ENCODE measurements at regions not wholly inside any gene's neighbourhood (a gene's known extent, or its start where the extent isn't known, plus 50 kb on each side); places are given as distances from the start of the nearest gene placed in this dataset.

DNA sequence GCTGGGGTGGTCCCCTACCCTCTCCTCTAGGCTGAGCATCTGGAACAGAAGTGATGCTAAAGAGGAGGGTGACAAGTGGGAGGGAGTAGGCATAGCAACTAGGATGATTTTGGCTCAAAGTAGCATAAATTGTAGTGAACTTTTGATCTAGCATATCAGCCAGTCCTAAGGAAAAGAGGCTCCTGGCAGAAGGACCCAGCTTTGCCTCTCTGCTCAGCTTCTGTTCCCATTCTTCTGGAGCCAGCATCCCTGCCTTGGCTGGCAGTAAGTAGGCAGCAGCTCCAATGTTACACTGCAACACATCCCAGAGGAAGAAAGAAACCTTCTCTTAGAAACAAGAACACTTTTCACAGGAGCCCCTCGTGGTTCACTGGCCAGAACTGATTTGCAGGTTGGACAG, 487.0 kb downstream of the MTRR start:
- Mint-ChIP-seq H3K4me3 (ENCODE audit: unreplicated experiment) (no peak overlapping the region), H3K4me1 (ENCODE audit: low read depth, unreplicated experiment) (no peaks in the 10 kb centered on the region), H3K9me3 (ENCODE audit: unreplicated experiment) (no peaks in the 10 kb centered on the region), H3K27ac (ENCODE audit: unreplicated experiment) (no peak overlapping the region), H3K36me3 (ENCODE audit: unreplicated experiment) (no peaks in the 10 kb centered on the region), H3K27me3 (ENCODE audit: unreplicated experiment) (no peaks in the 10 kb centered on the region)
- no peak for DNase-seq
- TF ChIP-seq, protein P1, sequence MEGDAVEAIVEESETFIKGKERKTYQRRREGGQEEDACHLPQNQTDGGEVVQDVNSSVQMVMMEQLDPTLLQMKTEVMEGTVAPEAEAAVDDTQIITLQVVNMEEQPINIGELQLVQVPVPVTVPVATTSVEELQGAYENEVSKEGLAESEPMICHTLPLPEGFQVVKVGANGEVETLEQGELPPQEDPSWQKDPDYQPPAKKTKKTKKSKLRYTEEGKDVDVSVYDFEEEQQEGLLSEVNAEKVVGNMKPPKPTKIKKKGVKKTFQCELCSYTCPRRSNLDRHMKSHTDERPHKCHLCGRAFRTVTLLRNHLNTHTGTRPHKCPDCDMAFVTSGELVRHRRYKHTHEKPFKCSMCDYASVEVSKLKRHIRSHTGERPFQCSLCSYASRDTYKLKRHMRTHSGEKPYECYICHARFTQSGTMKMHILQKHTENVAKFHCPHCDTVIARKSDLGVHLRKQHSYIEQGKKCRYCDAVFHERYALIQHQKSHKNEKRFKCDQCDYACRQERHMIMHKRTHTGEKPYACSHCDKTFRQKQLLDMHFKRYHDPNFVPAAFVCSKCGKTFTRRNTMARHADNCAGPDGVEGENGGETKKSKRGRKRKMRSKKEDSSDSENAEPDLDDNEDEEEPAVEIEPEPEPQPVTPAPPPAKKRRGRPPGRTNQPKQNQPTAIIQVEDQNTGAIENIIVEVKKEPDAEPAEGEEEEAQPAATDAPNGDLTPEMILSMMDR (IDR thresholded peaks at IDR 0.05; ENCODE audit: partially characterized antibody, unreplicated experiment), result no peak

DNA sequence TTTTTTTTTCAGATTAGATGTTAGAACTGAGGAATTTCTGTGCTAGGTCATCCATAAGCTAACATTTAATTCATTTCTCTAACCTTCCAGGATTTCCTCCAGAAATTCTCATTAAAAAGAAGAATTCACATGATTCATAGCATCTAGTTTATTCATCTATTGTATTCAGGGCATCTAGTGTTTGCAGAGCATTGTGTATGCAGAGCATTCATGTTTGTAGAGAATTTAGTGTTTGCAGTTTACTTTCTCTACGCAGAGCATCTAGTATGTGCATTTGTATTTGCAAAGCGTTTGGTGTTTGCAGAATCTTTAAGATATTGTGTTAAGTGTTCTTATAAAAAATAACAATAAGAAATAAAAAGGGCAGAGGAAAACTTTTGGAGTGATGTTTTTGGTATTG, 491.1 kb downstream of the MTRR start:
- Mint-ChIP-seq H3K27me3 (ENCODE audit: unreplicated experiment) (no peaks in the 10 kb centered on the region), H3K27ac (ENCODE audit: unreplicated experiment) (no peak overlapping the region), H3K4me1 (ENCODE audit: low read depth, unreplicated experiment) (no peaks in the 10 kb centered on the region), H3K4me3 (ENCODE audit: unreplicated experiment) (no peak overlapping the region), H3K9me3 (ENCODE audit: unreplicated experiment) (no peaks in the 10 kb centered on the region), H3K36me3 (ENCODE audit: unreplicated experiment) (no peaks in the 10 kb centered on the region)
- DNase-seq, result no peak
- TF ChIP-seq, protein P1 (IDR thresholded peaks at IDR 0.05; ENCODE audit: partially characterized antibody, unreplicated experiment), result no peak

DNA sequence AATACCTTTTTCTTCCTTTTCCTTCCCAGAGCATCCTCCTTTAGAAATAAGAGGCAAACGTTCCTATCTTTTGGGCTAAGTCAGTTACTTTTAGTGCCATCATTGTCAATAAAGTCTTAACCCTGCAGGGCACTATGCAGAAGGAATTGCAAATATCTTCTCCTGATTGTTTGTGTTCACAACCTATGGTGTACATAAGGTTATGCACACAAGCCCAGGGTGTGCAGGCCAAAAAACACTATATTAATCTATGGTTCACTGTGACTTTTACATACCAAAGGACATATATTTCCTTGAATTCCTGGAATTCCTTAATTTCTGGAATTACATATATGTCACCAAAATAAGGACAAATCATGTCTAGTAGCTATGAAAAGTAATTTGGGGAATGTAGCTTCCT, 493.5 kb downstream of the MTRR start:
- H3K4me3 Mint-ChIP-seq (ENCODE audit: unreplicated experiment), result no peak overlapping the region
- TF ChIP-seq, protein P1 (IDR thresholded peaks at IDR 0.05; ENCODE audit: partially characterized antibody, unreplicated experiment), result no peak
- no peaks in the 10 kb centered on the region for H3K36me3 Mint-ChIP-seq (ENCODE audit: unreplicated experiment)
- no peaks in the 10 kb centered on the region for H3K4me1 Mint-ChIP-seq (ENCODE audit: low read depth, unreplicated experiment)
- H3K27me3 Mint-ChIP-seq (ENCODE audit: unreplicated experiment), result no peaks in the 10 kb centered on the region
- H3K27ac Mint-ChIP-seq (ENCODE audit: unreplicated experiment), result no peak overlapping the region
- no peaks in the 10 kb centered on the region for H3K9me3 Mint-ChIP-seq (ENCODE audit: unreplicated experiment)
- no peak for DNase-seq

DNA sequence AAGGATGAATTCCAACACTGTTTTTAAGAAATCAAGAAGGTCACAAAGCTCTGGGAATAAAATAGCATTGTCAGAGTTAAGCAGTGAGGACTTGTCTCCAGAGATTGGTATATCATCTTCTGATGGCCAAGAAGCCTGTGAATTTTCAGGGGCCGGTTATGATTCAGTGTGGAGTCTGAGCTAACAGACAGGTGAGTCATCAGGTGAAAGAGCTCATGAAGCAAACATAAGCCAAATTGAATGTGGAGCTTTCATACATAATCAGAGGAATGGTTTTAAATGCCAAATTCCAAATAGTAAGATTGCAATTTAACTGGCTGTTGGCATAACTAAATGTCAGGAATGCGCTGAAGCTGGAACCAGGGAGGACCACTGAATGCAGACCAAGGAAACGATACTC, 494.2 kb downstream of the MTRR start:
- Mint-ChIP-seq H3K27me3 (ENCODE audit: unreplicated experiment) (no peaks in the 10 kb centered on the region), H3K36me3 (ENCODE audit: unreplicated experiment) (no peaks in the 10 kb centered on the region), H3K9me3 (ENCODE audit: unreplicated experiment) (no peaks in the 10 kb centered on the region), H3K27ac (ENCODE audit: unreplicated experiment) (no peak overlapping the region), H3K4me1 (ENCODE audit: low read depth, unreplicated experiment) (no peaks in the 10 kb centered on the region), H3K4me3 (ENCODE audit: unreplicated experiment) (no peak overlapping the region)
- TF ChIP-seq, protein P1 (IDR thresholded peaks at IDR 0.05; ENCODE audit: partially characterized antibody, unreplicated experiment), result no peak
- DNase-seq, result no peak

DNA sequence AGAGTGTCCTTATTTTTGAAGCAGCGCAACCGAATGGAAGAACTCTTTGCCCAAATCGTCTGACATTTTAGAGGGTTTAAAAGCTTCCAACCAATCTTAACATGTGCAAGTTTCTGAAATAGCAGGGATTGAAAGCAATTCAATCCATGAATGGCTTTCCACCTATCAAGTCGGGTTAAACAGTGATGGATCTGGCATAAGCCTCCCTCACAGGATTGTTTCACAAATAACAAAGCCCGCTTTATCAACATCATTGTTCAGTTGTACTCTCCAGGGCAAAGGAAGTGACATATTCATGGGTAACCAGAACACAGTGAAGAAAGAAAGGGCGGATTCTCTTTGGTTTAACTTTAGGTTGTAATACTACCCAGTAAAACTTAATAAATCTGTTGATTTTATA, 497.3 kb downstream of the MTRR start:
- no peaks in the 10 kb centered on the region for H3K4me1 Mint-ChIP-seq (ENCODE audit: low read depth, unreplicated experiment)
- no peak overlapping the region for H3K4me3 Mint-ChIP-seq (ENCODE audit: unreplicated experiment)
- TF ChIP-seq, protein P1 (IDR thresholded peaks at IDR 0.05; ENCODE audit: partially characterized antibody, unreplicated experiment), result no peak
- H3K27me3 Mint-ChIP-seq (ENCODE audit: unreplicated experiment), result no peaks in the 10 kb centered on the region
- no peaks in the 10 kb centered on the region for H3K9me3 Mint-ChIP-seq (ENCODE audit: unreplicated experiment)
- no peaks in the 10 kb centered on the region for H3K36me3 Mint-ChIP-seq (ENCODE audit: unreplicated experiment)
- no peak overlapping the region for H3K27ac Mint-ChIP-seq (ENCODE audit: unreplicated experiment)
- no peak for DNase-seq
